PC-9 (cell line): ENCODE measurements at regions not wholly inside any gene's neighbourhood (a gene's known extent, or its start where the extent isn't known, plus 50 kb on each side); places are given as distances from the start of the nearest gene placed in this dataset.

Experiments used
- BruUV-seq: library from RNA; stranded (reverse); fragments of 400-500 nt; replicated peaks from 2 replicates; lab custom pipeline; 2021; lab: Mats Ljungman, UMichigan
- CTCF ChIA-PET: fragments of 300-600 bp; sonication (Branson Sonifier 250); formaldehyde crosslinking; loops from one replicate; lab custom pipeline; 2022; ENCODE audit warnings: antibody characterized with exemption; lab: Charles Lee
- POLR2A ChIA-PET: fragments of 300-600 bp; sonication (Branson Sonifier 250); formaldehyde crosslinking; loops from one replicate; lab custom pipeline; 2022; ENCODE audit warnings: antibody characterized with exemption; ENCODE audit not compliant: unreplicated experiment; lab: Charles Lee
- DNase-seq, 2 experiments: peaks; one replicate each; pipeline versions ENCODE4 v3.0.0 to v3.0.0-alpha.2; 2015 to 2022; ENCODE audit warnings: mixed read lengths in 1 of 2
- H2AFZ ChIP-seq: fragments of 200-600 bp; sonication (generic); 2 replicates; pipeline ENCODE4 v1.8.1; 2017; ENCODE audit warnings: antibody characterized with exemption
- H3F3A ChIP-seq: fragments of 200-600 bp; sonication (generic); 2 replicates; pipeline ENCODE4 v1.8.1; 2017; ENCODE audit warnings: antibody characterized with exemption, mild to moderate bottlenecking, low read depth; ENCODE audit not compliant: insufficient read depth
- H3K27ac ChIP-seq: fragments of 200-600 bp; sonication (generic); 2 replicates; pipeline ENCODE4 v1.6.1; 2016; ENCODE audit warnings: mixed run types
- H3K27me3 ChIP-seq: fragments of 200-600 bp; sonication (generic); 2 replicates; pipeline ENCODE4 v1.6.1; 2016; ENCODE audit warnings: low read depth, mixed run types; ENCODE audit not compliant: insufficient read depth
- H3K36me3 ChIP-seq: fragments of 200-600 bp; sonication (generic); 2 replicates; pipeline ENCODE4 v1.6.1; 2016; ENCODE audit warnings: low read depth, mixed run types
- H3K4me1 ChIP-seq: fragments of 200-600 bp; sonication (generic); replicated peaks from 2 replicates; pipeline ENCODE4 v1.6.1; 2016; ENCODE audit warnings: mixed run types; ENCODE audit not compliant: insufficient read depth
- H3K4me2 ChIP-seq: fragments of 200-600 bp; sonication (generic); 2 replicates; pipeline ENCODE4 v1.6.1; 2017; ENCODE audit warnings: mixed run types
- H3K4me3 ChIP-seq: fragments of 200-600 bp; sonication (generic); 2 replicates; pipeline ENCODE4 v1.6.1; 2016; ENCODE audit warnings: mixed run types
- H3K79me2 ChIP-seq: fragments of 200-600 bp; sonication (generic); 2 replicates; pipeline ENCODE4 v1.6.1; 2017; ENCODE audit warnings: low read depth, mixed run types
- H3K9me2 ChIP-seq: fragments of 200-600 bp; sonication (generic); 2 replicates; pipeline ENCODE4 v1.8.1; 2017; ENCODE audit warnings: mild to moderate bottlenecking; ENCODE audit not compliant: insufficient read depth
- H3K9me3 ChIP-seq: fragments of 200-600 bp; sonication (generic); 2 replicates; pipeline ENCODE4 v1.8.1; 2016; ENCODE audit warnings: low read depth; ENCODE audit not compliant: insufficient read depth
- H4K20me1 ChIP-seq: fragments of 200-600 bp; sonication (generic); 2 replicates; pipeline ENCODE4 v1.8.1; 2017; ENCODE audit not compliant: insufficient read depth
- EZH2 ChIP-seq: fragments of 200-600 bp; sonication (generic); IDR thresholded peaks from 2 replicates; pipeline ENCODE4 v1.8.0; 2017; ENCODE audit warnings: antibody characterized with exemption, low read depth
- intact Hi-C: fragments of 100-400 bp; cut with micrococcal nuclease; formaldehyde crosslinking; loops from one replicate; pipeline ENCODE4 v1.10.0; 2022; ENCODE audit not compliant: unreplicated experiment
- TF ChIP-seq, protein P1 (sequence below): fragments of 200-600 bp; sonication (generic); conservative IDR thresholded peaks from 2 replicates; pipeline ENCODE4 v1.6.1; 2017; ENCODE audit warnings: mixed run types, antibody characterized with exemption, mild to moderate bottlenecking, moderate library complexity

DNA sequence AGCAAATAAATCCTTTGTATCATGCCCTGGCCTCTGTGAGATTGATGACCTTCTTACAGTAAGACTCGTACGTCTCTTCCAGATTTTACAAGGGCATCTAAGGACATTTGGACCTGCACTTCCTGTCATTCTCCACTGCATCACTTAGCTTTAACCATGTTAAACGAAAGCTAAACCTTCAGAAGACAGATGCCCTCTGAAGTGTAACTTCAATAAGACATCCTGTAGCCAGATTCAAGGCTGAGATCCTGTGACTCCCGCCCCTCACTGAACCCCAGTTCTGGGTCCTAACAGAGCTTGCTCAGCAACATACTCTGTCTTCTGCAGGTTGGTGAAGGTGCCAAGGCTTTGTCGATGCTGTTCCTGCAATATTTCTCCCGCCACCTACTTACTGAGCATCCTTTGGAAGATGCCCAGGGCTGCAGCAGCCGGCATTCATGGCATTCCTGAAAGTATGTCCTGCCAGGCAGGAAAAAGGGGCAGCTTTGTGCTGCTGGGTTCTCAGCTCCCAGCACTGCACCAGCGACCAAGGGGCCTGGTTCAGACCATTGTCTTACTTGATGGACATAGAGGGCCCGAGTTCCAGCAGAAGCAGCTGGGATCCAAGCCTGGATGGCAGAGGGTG, 131.1 kb downstream of the AXIN2 start:
- intact Hi-C loops = no loop called here
- H3K9me2 ChIP-seq = no peaks in the 10 kb centered on the region
- no peaks in the 10 kb centered on the region for H4K20me1 ChIP-seq
- no peak overlapping the region for H3K4me3 ChIP-seq
- H2AFZ ChIP-seq = no peak overlapping the region
- POLR2A ChIA-PET = no interaction called here
- no peaks in the 10 kb centered on the region for H3K36me3 ChIP-seq
- BruUV-seq = no TSS peak
- DNase-seq = no peak
- no peaks in the 10 kb centered on the region for H3K9me3 ChIP-seq
- H3K27me3 ChIP-seq = no peaks in the 10 kb centered on the region
- no peak overlapping the region for H3K27ac ChIP-seq
- H3K79me2 ChIP-seq = no peaks in the 10 kb centered on the region
- H3F3A ChIP-seq = no peaks in the 10 kb centered on the region
- TF ChIP-seq, protein P1, sequence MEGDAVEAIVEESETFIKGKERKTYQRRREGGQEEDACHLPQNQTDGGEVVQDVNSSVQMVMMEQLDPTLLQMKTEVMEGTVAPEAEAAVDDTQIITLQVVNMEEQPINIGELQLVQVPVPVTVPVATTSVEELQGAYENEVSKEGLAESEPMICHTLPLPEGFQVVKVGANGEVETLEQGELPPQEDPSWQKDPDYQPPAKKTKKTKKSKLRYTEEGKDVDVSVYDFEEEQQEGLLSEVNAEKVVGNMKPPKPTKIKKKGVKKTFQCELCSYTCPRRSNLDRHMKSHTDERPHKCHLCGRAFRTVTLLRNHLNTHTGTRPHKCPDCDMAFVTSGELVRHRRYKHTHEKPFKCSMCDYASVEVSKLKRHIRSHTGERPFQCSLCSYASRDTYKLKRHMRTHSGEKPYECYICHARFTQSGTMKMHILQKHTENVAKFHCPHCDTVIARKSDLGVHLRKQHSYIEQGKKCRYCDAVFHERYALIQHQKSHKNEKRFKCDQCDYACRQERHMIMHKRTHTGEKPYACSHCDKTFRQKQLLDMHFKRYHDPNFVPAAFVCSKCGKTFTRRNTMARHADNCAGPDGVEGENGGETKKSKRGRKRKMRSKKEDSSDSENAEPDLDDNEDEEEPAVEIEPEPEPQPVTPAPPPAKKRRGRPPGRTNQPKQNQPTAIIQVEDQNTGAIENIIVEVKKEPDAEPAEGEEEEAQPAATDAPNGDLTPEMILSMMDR = no peak
- TF ChIP-seq EZH2 = no peak
- H3K4me1 ChIP-seq = no peaks in the 10 kb centered on the region
- CTCF ChIA-PET = no interaction called here
- no peak overlapping the region for H3K4me2 ChIP-seq

DNA sequence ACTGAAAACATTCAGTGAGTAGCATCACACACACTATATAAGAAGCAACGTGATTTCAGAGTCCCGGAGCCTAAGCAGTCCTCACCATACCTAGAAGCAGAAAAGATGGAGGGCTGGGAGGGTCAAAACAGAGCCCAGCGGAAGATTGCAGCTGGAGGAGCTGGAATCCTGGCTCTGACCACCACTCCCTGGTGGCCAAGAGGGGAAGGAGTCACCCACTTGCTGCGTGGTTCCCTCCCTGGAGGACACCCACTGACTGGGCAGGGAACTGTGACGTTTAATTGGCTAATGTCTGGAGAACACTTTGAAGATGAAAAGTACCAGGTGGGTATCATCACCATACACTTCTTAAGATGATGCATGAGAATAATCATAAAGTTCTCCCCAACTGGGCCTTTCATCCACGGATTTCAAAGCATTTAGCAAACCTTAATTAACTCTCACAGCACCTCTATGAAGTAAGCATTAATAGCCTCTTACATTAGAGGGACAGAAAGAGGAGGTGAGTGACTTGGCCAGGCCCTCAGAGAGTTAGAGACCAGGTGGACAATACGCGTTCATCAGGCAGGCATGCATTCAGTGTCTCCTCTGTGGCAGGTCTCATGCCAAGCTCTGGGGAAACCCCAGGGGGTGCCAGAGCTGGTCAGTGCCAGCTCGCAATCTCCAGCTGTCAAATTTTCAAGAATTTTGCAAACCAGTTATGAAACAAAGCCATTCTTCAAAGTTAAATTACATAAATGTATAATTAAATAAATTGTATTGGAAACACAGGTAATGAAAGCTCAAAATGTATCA, 137.9 kb downstream of the AXIN2 start:
- Histone ChIP-seq H3K9me3 (no peaks in the 10 kb centered on the region), H3F3A (no peaks in the 10 kb centered on the region), H3K4me3 (no peak overlapping the region), H3K27ac (no peak overlapping the region), H3K4me2 (no peak overlapping the region), H2AFZ (no peak overlapping the region), H3K79me2 (no peaks in the 10 kb centered on the region), H3K27me3 (no peaks in the 10 kb centered on the region), H4K20me1 (no peaks in the 10 kb centered on the region), H3K4me1 (no peaks in the 10 kb centered on the region; the same call in 1 of the 2 replicates), H3K9me2 (no peaks in the 10 kb centered on the region), H3K36me3 (no peaks in the 10 kb centered on the region)
- no TSS peak for BruUV-seq
- TF ChIP-seq EZH2 = no peak
- TF ChIP-seq, protein P1 = no peak
- ChIA-PET POLR2A (no interaction called here), CTCF (no interaction called here)
- DNase-seq = no peak
- intact Hi-C loops = no loop called here

DNA sequence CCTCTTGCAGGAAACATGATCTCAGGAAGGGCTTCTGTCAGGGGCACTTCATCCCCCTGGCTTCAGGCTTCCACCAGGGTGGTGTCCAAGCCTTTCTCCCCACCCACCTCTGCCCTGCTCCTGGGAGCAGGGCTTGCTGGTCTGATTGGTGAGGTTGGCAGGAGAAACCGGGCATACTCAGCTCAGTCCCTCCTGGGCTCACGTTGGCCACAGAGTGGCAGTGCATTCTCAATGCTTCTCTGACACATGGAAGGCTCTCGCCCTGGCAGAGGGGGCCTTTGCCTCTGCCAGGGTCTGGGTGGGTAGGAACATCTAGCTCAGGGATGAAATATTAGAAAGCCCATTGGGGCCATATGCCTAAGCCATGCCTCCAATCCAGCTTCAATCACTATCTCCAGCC, 142.8 kb downstream of the AXIN2 start:
- TF ChIP-seq, protein P1 = no peak
- no peak for TF ChIP-seq EZH2
- intact Hi-C loops = no loop called here
- Histone ChIP-seq H3F3A (no peaks in the 10 kb centered on the region), H3K36me3 (no peaks in the 10 kb centered on the region), H4K20me1 (no peaks in the 10 kb centered on the region), H3K27ac (no peak overlapping the region), H3K27me3 (no peaks in the 10 kb centered on the region), H3K9me3 (0 out of 2 replicates have a peak, but pooled peaks cover 3% of the 10 kb centered on the region), H3K79me2 (no peaks in the 10 kb centered on the region), H3K4me1 (no peaks in the 10 kb centered on the region; the same call in 1 of the 2 replicates), H3K4me2 (no peak overlapping the region), H2AFZ (no peak overlapping the region), H3K4me3 (no peak overlapping the region), H3K9me2 (no peaks in the 10 kb centered on the region; the same call in 1 of the 2 replicates)
- POLR2A ChIA-PET = no interaction called here
- DNase-seq = no peak
- no TSS peak for BruUV-seq
- CTCF ChIA-PET = no interaction called here
